ENCODE measurements at regions not wholly inside any gene's neighbourhood (a gene's known extent, or its start where the extent isn't known, plus 50 kb on each side); places are given as distances from the start of the nearest gene placed in this dataset.

DNA sequence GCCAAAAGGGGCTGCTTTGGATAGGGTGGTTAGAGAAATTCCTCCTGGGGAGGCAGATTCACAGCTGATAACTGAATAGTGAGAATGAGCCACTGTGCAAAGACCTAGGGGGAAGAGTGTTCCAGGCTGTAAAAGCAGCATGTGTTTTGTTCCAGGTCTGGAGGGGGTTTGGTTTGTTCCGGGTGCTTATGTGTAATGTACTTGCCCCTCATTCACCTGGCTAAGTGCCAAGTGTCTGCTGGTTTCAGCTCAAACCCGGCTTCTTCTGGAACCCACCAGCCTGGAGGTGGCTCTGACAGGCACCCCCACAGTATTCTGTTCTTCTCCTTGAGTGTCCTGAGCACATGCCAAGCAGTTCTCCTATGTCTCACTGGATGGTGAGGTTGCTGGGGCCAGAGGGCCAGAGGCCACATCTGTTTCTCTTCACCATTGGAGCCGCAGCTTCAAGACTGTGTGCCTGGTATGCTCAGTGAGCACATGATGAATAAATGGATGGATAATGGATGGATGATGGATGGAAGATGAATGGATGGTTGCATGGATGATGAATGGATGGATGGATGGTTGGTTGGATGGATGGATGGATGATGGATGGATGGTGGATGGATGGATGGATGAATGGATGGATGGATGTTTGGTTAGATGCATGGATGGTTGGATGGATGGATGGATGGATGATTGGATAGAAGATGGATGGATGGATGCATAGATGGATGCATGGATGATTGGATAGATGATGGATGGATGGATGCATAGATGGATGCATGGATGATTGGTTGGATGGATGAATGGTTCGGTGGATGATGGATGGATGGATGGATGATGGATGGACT, 227.6 kb downstream of the BMP7 start:
- TF ChIP-seq, protein P1, sequence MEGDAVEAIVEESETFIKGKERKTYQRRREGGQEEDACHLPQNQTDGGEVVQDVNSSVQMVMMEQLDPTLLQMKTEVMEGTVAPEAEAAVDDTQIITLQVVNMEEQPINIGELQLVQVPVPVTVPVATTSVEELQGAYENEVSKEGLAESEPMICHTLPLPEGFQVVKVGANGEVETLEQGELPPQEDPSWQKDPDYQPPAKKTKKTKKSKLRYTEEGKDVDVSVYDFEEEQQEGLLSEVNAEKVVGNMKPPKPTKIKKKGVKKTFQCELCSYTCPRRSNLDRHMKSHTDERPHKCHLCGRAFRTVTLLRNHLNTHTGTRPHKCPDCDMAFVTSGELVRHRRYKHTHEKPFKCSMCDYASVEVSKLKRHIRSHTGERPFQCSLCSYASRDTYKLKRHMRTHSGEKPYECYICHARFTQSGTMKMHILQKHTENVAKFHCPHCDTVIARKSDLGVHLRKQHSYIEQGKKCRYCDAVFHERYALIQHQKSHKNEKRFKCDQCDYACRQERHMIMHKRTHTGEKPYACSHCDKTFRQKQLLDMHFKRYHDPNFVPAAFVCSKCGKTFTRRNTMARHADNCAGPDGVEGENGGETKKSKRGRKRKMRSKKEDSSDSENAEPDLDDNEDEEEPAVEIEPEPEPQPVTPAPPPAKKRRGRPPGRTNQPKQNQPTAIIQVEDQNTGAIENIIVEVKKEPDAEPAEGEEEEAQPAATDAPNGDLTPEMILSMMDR (IDR thresholded peaks at IDR 0.05) = no peak
- Mint-ChIP-seq H3K36me3 (ENCODE audit: low read depth) (no peaks in the 10 kb centered on the region; the same call in 1 of the 2 replicates), H3K27ac (no peak overlapping the region), H3K27me3 (ENCODE audit: insufficient read depth) (peaks cover 7% of the 10 kb centered on the region), H3K4me3 (no peak overlapping the region), H3K9me3 (peaks cover 4% of the 10 kb centered on the region; the same call in 1 of the 2 replicates), H3K4me1 (ENCODE audit: low read depth) (no peaks in the 10 kb centered on the region)
- no peak for DNase-seq

DNA sequence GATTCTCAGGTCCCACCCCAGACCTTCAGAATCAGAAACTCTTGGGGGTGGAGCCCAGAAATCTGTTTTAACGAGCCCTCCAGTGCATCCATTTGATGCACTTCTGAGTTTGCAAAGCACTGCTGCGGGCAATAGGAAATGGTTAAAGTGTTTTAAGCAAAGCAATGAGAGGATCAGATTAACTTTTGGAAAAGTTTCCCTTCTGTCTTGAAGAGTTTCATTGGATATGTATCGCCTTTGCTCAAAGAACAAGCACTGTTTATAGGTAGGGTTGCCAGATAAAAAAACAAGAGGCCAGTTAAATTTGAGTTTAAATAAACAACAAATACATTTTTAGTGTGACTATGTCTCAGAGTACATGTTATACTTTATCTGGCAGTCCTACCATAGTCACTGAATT, 226.0 kb downstream of the BMP7 start:
- DNase-seq = no peak
- Mint-ChIP-seq H3K27ac (no peak overlapping the region), H3K9me3 (no peaks in the 10 kb centered on the region), H3K4me1 (ENCODE audit: low read depth) (no peaks in the 10 kb centered on the region), H3K27me3 (ENCODE audit: insufficient read depth) (peaks cover 7% of the 10 kb centered on the region), H3K36me3 (ENCODE audit: low read depth) (no peaks in the 10 kb centered on the region), H3K4me3 (no peak overlapping the region)
- TF ChIP-seq, protein P1 (IDR thresholded peaks at IDR 0.05) = no peak

DNA sequence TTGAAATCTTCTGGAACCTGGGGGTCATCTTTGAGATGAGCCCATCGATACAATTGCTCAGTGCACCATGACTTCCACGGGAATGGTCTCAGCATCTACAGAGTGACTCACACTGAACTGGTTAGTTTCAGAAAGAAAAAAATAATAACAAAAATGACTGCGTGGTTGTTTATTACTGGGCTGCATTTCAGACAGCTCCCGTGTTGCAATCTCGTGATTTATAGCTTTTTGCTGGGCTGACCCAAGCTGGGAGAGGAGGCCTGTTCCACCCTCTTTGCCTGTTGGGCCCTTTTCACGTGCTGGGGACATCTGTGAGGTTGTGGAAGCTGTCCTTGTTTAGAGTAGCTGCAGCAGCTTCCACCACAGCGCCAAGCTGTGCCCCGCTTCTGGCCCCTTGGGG, 225.5 kb downstream of the BMP7 start:
- H3K4me1 Mint-ChIP-seq (ENCODE audit: low read depth) = no peaks in the 10 kb centered on the region
- H3K4me3 Mint-ChIP-seq = no peak overlapping the region
- TF ChIP-seq, protein P1 (IDR thresholded peaks at IDR 0.05) = no peak
- H3K27ac Mint-ChIP-seq = no peak overlapping the region
- DNase-seq = peak; percentile 67
- H3K9me3 Mint-ChIP-seq = no peaks in the 10 kb centered on the region
- no peaks in the 10 kb centered on the region for H3K36me3 Mint-ChIP-seq (ENCODE audit: low read depth)
- H3K27me3 Mint-ChIP-seq (ENCODE audit: insufficient read depth) = peaks cover 6% of the 10 kb centered on the region

DNA sequence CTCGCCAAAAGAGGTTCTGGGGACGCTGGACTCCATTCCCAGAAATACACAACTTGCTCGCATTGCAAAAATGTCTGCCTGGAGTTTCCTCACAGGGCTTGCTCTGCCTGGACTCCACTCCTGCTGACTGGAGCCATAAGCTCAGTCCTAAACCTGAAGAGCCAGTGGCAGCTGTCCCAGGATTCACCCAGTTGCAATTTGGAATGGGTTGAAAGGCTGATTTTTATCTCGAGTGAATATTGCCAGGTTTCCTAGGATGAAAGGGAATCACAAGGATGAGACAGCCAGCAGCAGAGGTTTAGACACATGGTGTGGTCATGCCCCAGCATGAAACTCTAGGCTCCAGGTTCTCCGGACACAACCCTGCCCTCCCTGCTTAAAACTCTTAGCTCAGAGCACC, 223.3 kb downstream of the BMP7 start:
- no peak for DNase-seq
- no peak overlapping the region for H3K27ac Mint-ChIP-seq
- peaks cover 4% of the 10 kb centered on the region for H3K27me3 Mint-ChIP-seq (ENCODE audit: insufficient read depth)
- no peaks in the 10 kb centered on the region for H3K36me3 Mint-ChIP-seq (ENCODE audit: low read depth)
- no peak overlapping the region for H3K4me3 Mint-ChIP-seq
- TF ChIP-seq, protein P1 (IDR thresholded peaks at IDR 0.05) = no peak
- H3K4me1 Mint-ChIP-seq (ENCODE audit: low read depth) = peaks cover 6% of the 10 kb centered on the region; the same call in 1 of the 2 replicates
- no peaks in the 10 kb centered on the region for H3K9me3 Mint-ChIP-seq

DNA sequence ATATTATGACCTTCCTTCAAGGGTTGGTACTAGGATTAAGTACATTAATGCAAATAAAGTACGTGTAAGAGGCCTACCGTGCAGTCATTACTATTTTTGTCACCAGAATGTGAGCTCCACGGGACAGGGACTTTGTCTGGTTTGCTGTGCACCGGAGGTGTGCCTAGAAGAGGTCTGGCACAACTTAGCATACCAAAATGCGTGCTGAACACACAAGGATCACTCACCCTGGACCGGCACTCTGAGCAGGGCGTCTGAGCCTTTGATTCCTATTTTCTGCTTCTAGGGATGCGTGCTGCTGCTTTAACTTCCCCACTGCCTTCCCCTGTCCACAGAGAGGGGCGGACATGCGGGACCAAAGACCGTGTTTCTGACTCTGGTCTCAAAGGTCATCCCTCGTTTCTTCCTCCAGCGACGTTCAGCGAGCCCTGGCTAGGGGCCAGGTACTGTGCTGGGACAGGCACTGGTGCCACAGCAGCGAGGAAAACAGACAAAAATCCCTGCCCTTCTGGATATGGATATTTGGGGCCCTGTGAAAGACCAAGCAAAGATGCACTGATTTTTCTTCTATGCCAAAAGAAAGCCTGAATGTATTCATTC, 222.7 kb downstream of the BMP7 start:
- Mint-ChIP-seq H3K27ac (no peak overlapping the region), H3K36me3 (ENCODE audit: low read depth) (no peaks in the 10 kb centered on the region), H3K4me1 (ENCODE audit: low read depth) (peaks cover 7% of the 10 kb centered on the region; the same call in 1 of the 2 replicates), H3K27me3 (ENCODE audit: insufficient read depth) (peaks cover 4% of the 10 kb centered on the region), H3K9me3 (no peaks in the 10 kb centered on the region), H3K4me3 (no peak overlapping the region)
- no peak for DNase-seq
- TF ChIP-seq, protein P1 (IDR thresholded peaks at IDR 0.05) = no peak

Data from HFFc6 (cell line).